ENCODE measurements at regions not wholly inside any gene's neighbourhood (a gene's known extent, or its start where the extent isn't known, plus 50 kb on each side); places are given as distances from the start of the nearest gene placed in this dataset.

DNA sequence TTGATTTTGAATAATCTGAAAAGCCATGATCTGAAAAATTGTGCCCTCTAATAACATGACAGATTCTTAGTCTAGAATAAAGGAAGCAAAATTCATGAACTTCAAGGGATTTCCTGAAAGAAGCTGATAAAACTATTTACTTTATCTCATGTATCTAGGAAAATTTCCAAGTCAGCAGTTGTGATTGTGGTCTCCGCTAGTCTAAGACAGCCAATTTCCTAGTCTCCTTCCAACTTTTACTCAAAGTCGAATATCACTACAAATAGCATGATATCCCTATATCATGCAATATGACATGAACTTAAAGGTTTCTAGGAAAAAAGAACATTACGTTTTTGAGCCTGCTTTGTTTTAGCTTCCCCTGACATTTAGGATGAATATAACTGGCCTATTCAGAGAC lies 202.1 kb upstream of the GHITM start:
- ATAC-seq (no peak), DNase-seq (no peak)
- no peak overlapping the region for H3K27ac ChIP-seq (ENCODE audit: low read length)
- WGBS: 30% methylated on average over 3 of the region's 3 CpGs
- intact Hi-C loops (cut with DNase I): no loop called here
- H3K9me3 ChIP-seq (ENCODE audit: control insufficient read depth, low read length): no peaks in the 10 kb centered on the region
- H3K4me1 ChIP-seq (ENCODE audit: control insufficient read depth, insufficient read depth, low read length): no peaks in the 10 kb centered on the region
- H3K27me3 ChIP-seq (ENCODE audit: control insufficient read depth, insufficient read depth): no peaks in the 10 kb centered on the region
- no peak overlapping the region for H3K4me3 ChIP-seq (ENCODE audit: low read length)

GRCh38 chr10:83937826-83938225 lies 201.5 kb upstream of the GHITM start:
- DNase-seq (no peak), ATAC-seq (no peak)
- Histone ChIP-seq H3K27ac (ENCODE audit: low read length) (no peak overlapping the region), H3K9me3 (ENCODE audit: control insufficient read depth, low read length) (no peaks in the 10 kb centered on the region), H3K27me3 (ENCODE audit: control insufficient read depth, insufficient read depth) (no peaks in the 10 kb centered on the region), H3K4me1 (ENCODE audit: control insufficient read depth, insufficient read depth, low read length) (no peaks in the 10 kb centered on the region), H3K4me3 (ENCODE audit: low read length) (no peak overlapping the region)
- intact Hi-C loops (cut with DNase I): no loop called here
- WGBS: 81% methylated on average over 1 of the region's 1 CpG

- no peaks in the 10 kb centered on the region for H3K9me3 ChIP-seq (ENCODE audit: control insufficient read depth, low read length)
- DNase-seq (no peak), ATAC-seq (no peak)
- no peaks in the 10 kb centered on the region for H3K27me3 ChIP-seq (ENCODE audit: control insufficient read depth, insufficient read depth)
- intact Hi-C loops (cut with DNase I): no loop called here
- 80% methylated on average over 2 of the region's 2 CpGs for WGBS
- no peaks in the 10 kb centered on the region for H3K4me1 ChIP-seq (ENCODE audit: control insufficient read depth, insufficient read depth, low read length)
- no peak overlapping the region for H3K27ac ChIP-seq (ENCODE audit: low read length)
- no peak overlapping the region for H3K4me3 ChIP-seq (ENCODE audit: low read length)
Observed at GRCh38 chr10:83941189-83941588, 198.1 kb upstream of the GHITM start.

DNA sequence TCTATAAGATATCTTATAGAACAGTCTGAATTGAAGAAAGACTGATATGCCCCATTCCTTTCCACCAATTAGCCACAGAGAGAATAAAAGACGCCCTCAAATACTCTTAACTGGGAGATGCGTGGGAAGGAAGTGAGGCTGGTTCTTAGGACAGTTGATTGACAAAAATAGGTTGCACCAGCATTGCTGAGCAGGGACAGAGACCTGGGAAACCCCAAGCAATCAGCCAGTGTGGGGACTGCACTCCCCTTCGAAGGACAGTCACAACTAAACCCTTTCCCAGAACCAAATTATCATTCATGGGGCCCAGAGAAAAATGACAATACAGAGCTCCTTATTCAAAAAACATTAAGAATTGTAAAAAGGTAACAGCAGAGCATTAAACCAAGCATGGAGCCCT lies 196.9 kb upstream of the GHITM start:
- Histone ChIP-seq H3K27ac (ENCODE audit: low read length) (no peak overlapping the region), H3K27me3 (ENCODE audit: control insufficient read depth, insufficient read depth) (no peaks in the 10 kb centered on the region), H3K4me1 (ENCODE audit: control insufficient read depth, insufficient read depth, low read length) (no peaks in the 10 kb centered on the region), H3K9me3 (ENCODE audit: control insufficient read depth, low read length) (no peaks in the 10 kb centered on the region), H3K4me3 (ENCODE audit: low read length) (no peak overlapping the region)
- DNase-seq (no peak), ATAC-seq (no peak)
- intact Hi-C loops (cut with DNase I): no loop called here
- 92% methylated on average over 3 of the region's 3 CpGs for WGBS

GRCh38 chr10:83943049-83943448 lies 196.3 kb upstream of the GHITM start:
- H3K4me1 ChIP-seq (ENCODE audit: control insufficient read depth, insufficient read depth, low read length): no peaks in the 10 kb centered on the region
- H3K9me3 ChIP-seq (ENCODE audit: control insufficient read depth, low read length): no peaks in the 10 kb centered on the region
- DNase-seq (no peak), ATAC-seq (no peak)
- H3K27me3 ChIP-seq (ENCODE audit: control insufficient read depth, insufficient read depth): no peaks in the 10 kb centered on the region
- intact Hi-C loops (cut with DNase I): no loop called here
- no peak overlapping the region for H3K27ac ChIP-seq (ENCODE audit: low read length)
- no peak overlapping the region for H3K4me3 ChIP-seq (ENCODE audit: low read length)
- WGBS: 78% methylated on average over 5 of the region's 5 CpGs

DNA sequence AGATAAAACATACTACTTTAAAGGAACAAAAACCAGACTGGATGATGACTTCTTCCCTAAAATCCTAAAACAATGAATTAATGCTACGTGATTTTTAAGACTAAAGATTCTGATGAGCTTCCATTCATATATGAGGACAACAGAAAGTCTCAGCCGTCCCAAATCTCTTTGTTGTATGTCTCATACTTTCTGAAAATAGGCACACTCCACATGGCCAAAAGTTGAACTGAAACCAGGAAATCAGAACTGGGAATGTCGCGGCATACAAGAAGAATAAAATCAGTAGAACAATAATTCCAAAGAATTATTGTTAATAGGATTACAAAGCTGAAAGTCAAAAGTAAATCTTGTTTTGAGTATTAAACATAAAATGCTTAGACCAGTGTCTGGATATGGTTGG lies 195.4 kb upstream of the GHITM start:
- WGBS: 67% methylated on average over 4 of the region's 4 CpGs
- intact Hi-C loops (cut with DNase I): no loop called here

GRCh38 chr10:83945982-83946718 lies 193.2 kb upstream of the GHITM start:
- intact Hi-C loops (cut with DNase I): no loop called here
- Histone ChIP-seq H3K9me3 (ENCODE audit: control insufficient read depth, low read length) (no peaks in the 10 kb centered on the region), H3K27ac (ENCODE audit: low read length) (no peak overlapping the region), H3K4me1 (ENCODE audit: control insufficient read depth, insufficient read depth, low read length) (no peaks in the 10 kb centered on the region), H3K4me3 (ENCODE audit: low read length) (no peak overlapping the region), H3K27me3 (ENCODE audit: control insufficient read depth, insufficient read depth) (no peaks in the 10 kb centered on the region)
- WGBS: 71% methylated on average over 17 of the region's 17 CpGs
- no peak for DNase-seq
- no peak for ATAC-seq

More for the DNA sequence above, 195.4 kb upstream of the GHITM start:
- H3K4me3 ChIP-seq (ENCODE audit: low read length): no peak overlapping the region
- no peak overlapping the region for H3K27ac ChIP-seq (ENCODE audit: low read length)
- no peaks in the 10 kb centered on the region for H3K4me1 ChIP-seq (ENCODE audit: control insufficient read depth, insufficient read depth, low read length)
- ATAC-seq (no peak), DNase-seq (no peak)
- no peaks in the 10 kb centered on the region for H3K27me3 ChIP-seq (ENCODE audit: control insufficient read depth, insufficient read depth)
- H3K9me3 ChIP-seq (ENCODE audit: control insufficient read depth, low read length): no peaks in the 10 kb centered on the region

DNA sequence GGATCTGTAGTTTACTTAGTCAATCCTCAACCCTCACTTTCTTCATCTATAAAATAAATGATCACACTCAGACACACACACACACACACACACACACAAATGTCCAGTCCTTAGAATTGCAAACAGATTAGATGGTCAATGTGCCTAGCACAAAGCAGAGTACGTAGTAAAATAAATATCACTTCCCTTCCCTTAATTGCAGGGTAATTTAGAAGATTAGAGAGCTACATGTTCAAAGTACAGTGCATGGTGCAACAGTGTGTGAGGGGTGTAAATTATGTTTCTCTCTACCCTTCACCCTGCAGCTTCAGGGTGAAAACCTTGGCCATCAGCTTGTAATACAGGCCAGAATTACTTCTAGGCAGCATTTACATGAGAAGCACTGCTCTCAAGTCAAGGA lies 187.0 kb upstream of the GHITM start:
- intact Hi-C loops (cut with DNase I): no loop called here
- WGBS: 85% methylated on average over 1 of the region's 1 CpG

DNA sequence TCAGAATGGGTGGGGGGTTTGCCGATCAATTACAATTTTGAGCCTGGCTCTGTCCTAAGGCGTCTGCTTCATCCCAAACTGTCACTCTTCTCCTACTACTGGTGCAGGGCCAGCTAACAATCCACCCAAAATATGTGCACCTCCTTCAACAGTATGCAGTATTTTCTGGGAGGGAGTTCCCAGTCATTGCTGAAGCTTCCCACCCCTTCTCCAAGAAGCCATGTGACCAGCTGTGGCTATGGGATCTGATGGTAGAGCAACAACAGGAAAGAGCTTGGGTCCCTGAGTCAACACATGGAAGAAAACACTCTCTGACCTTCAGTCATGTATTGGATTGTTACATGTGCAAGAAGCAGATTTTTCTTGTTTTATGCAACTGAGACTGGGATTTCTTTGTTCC lies 185.7 kb upstream of the GHITM start:
- Histone ChIP-seq H3K4me1 (ENCODE audit: control insufficient read depth, insufficient read depth, low read length) (no peaks in the 10 kb centered on the region), H3K27me3 (ENCODE audit: control insufficient read depth, insufficient read depth) (peaks cover 2% of the 10 kb centered on the region), H3K4me3 (ENCODE audit: low read length) (no peak overlapping the region), H3K9me3 (ENCODE audit: control insufficient read depth, low read length) (no peaks in the 10 kb centered on the region), H3K27ac (ENCODE audit: low read length) (no peak overlapping the region)
- ATAC-seq (no peak), DNase-seq (no peak)
- WGBS: 64% methylated on average over 2 of the region's 2 CpGs
- intact Hi-C loops (cut with DNase I): no loop called here

More for the DNA sequence above, 187.0 kb upstream of the GHITM start:
- Histone ChIP-seq H3K4me1 (ENCODE audit: control insufficient read depth, insufficient read depth, low read length) (no peaks in the 10 kb centered on the region), H3K9me3 (ENCODE audit: control insufficient read depth, low read length) (no peaks in the 10 kb centered on the region), H3K27me3 (ENCODE audit: control insufficient read depth, insufficient read depth) (peaks cover 2% of the 10 kb centered on the region), H3K4me3 (ENCODE audit: low read length) (no peak overlapping the region), H3K27ac (ENCODE audit: low read length) (no peak overlapping the region)
- ATAC-seq: no peak
- no peak for DNase-seq

DNA sequence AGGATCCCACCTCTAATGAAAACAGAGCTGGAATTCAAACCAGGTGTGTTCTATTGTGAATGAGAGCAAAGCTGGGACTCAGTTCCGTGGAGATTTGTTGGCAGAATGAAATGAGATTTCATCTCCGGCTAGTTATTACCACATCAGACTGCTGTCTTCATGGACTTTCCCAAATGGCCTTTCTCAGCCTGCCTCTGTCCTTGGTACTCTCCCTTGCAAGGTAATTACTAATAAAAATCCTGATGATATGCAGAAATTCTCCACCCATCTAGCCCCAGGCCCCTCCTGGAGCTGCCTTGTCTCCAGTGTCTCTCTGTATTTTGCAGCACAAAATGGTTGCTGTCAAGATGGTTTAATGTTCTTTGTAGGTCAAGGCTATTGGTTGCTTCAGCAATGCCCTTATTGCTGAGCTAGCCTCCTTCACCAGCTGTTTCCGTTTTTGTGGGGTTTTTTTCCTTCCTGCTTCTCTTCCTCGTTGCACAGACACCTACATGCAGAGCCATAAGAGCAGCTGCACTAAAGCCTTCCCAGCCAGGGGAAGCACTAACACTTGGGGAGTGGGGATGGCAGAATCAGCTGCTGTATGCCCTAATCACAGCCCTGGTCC lies 185.0 kb upstream of the GHITM start:
- Histone ChIP-seq H3K4me1 (ENCODE audit: control insufficient read depth, insufficient read depth, low read length) (no peaks in the 10 kb centered on the region), H3K9me3 (ENCODE audit: control insufficient read depth, low read length) (no peaks in the 10 kb centered on the region), H3K27ac (ENCODE audit: low read length) (no peak overlapping the region), H3K4me3 (ENCODE audit: low read length) (no peak overlapping the region), H3K27me3 (ENCODE audit: control insufficient read depth, insufficient read depth) (peaks cover 2% of the 10 kb centered on the region)
- no peak for DNase-seq
- ATAC-seq: no peak
- intact Hi-C loops (cut with DNase I): no loop called here
- whole genome bisulfite sequencing: 46% methylated on average over 4 of the region's 4 CpGs

- Histone ChIP-seq H3K27ac (ENCODE audit: low read length) (no peak overlapping the region), H3K4me3 (ENCODE audit: low read length) (no peak overlapping the region), H3K27me3 (ENCODE audit: control insufficient read depth, insufficient read depth) (peaks cover 2% of the 10 kb centered on the region), H3K9me3 (ENCODE audit: control insufficient read depth, low read length) (no peaks in the 10 kb centered on the region), H3K4me1 (ENCODE audit: control insufficient read depth, insufficient read depth, low read length) (no peaks in the 10 kb centered on the region)
- ATAC-seq (no peak), DNase-seq (no peak)
- intact Hi-C loops (cut with DNase I): no loop called here
- WGBS: 67% methylated on average over 2 of the region's 2 CpGs
Observed at GRCh38 chr10:83955406-83955805, 183.9 kb upstream of the GHITM start.
